ENCODE measurements at regions not wholly inside any gene's neighbourhood (a gene's known extent, or its start where the extent isn't known, plus 50 kb on each side); places are given as distances from the start of the nearest gene placed in this dataset.

GRCh38 chr7:28889290-28889689, 68.8 kb downstream of the TRIL start:
- TF ChIP-seq FOXP2 (optimal IDR thresholded peaks at IDR 0.05; ENCODE audit: borderline replicate concordance, extremely low read depth, extremely low read length, insufficient read depth) (no peak), SIN3A (IDR thresholded peaks at IDR 0.05; ENCODE audit: borderline replicate concordance, insufficient read depth, low read length) (no peak), TAF1 (IDR thresholded peaks at IDR 0.05; ENCODE audit: borderline replicate concordance, insufficient read depth, low read length) (no peak), POLR2AphosphoS5 (IDR thresholded peaks at IDR 0.05; ENCODE audit: low read depth, low read length) (no peak), REST (IDR thresholded peaks at IDR 0.05; ENCODE audit: insufficient read depth in 1 of 2, low read depth in 2 of 2, low read length in 2 of 2) (no peak)

- TF ChIP-seq SIN3A (IDR thresholded peaks at IDR 0.05; ENCODE audit: borderline replicate concordance, insufficient read depth, low read length), result no peak
- no peak for TF ChIP-seq REST (IDR thresholded peaks at IDR 0.05; ENCODE audit: insufficient read depth in 1 of 2, low read depth in 2 of 2, low read length in 2 of 2)
- no peak for TF ChIP-seq POLR2AphosphoS5 (IDR thresholded peaks at IDR 0.05; ENCODE audit: low read depth, low read length)
- TF ChIP-seq FOXP2 (optimal IDR thresholded peaks at IDR 0.05; ENCODE audit: borderline replicate concordance, extremely low read depth, extremely low read length, insufficient read depth), result no peak
- TF ChIP-seq TAF1 (IDR thresholded peaks at IDR 0.05; ENCODE audit: borderline replicate concordance, insufficient read depth, low read length), result no peak
Measured at GRCh38 chr7:28885771-28886170, 72.4 kb downstream of the TRIL start.

- TF ChIP-seq SIN3A (IDR thresholded peaks at IDR 0.05; ENCODE audit: borderline replicate concordance, insufficient read depth, low read length) (no peak), POLR2AphosphoS5 (IDR thresholded peaks at IDR 0.05; ENCODE audit: low read depth, low read length) (no peak), FOXP2 (optimal IDR thresholded peaks at IDR 0.05; ENCODE audit: borderline replicate concordance, extremely low read depth, extremely low read length, insufficient read depth) (no peak), TAF1 (IDR thresholded peaks at IDR 0.05; ENCODE audit: borderline replicate concordance, insufficient read depth, low read length) (no peak), REST (IDR thresholded peaks at IDR 0.05; ENCODE audit: insufficient read depth in 1 of 2, low read depth in 2 of 2, low read length in 2 of 2) (no peak)
Measured at GRCh38 chr7:28882869-28883470, 75.2 kb downstream of the TRIL start.

GRCh38 chr7:28879105-28879504, 79.0 kb downstream of the TRIL start:
- TF ChIP-seq TAF1 (IDR thresholded peaks at IDR 0.05; ENCODE audit: borderline replicate concordance, insufficient read depth, low read length) (no peak), REST (IDR thresholded peaks at IDR 0.05; ENCODE audit: insufficient read depth in 1 of 2, low read depth in 2 of 2, low read length in 2 of 2) (no peak), FOXP2 (optimal IDR thresholded peaks at IDR 0.05; ENCODE audit: borderline replicate concordance, extremely low read depth, extremely low read length, insufficient read depth) (no peak), POLR2AphosphoS5 (IDR thresholded peaks at IDR 0.05; ENCODE audit: low read depth, low read length) (no peak), SIN3A (IDR thresholded peaks at IDR 0.05; ENCODE audit: borderline replicate concordance, insufficient read depth, low read length) (no peak)
